ENCODE measurements at regions not wholly inside any gene's neighbourhood (a gene's known extent, or its start where the extent isn't known, plus 50 kb on each side); places are given as distances from the start of the nearest gene placed in this dataset.

DNA sequence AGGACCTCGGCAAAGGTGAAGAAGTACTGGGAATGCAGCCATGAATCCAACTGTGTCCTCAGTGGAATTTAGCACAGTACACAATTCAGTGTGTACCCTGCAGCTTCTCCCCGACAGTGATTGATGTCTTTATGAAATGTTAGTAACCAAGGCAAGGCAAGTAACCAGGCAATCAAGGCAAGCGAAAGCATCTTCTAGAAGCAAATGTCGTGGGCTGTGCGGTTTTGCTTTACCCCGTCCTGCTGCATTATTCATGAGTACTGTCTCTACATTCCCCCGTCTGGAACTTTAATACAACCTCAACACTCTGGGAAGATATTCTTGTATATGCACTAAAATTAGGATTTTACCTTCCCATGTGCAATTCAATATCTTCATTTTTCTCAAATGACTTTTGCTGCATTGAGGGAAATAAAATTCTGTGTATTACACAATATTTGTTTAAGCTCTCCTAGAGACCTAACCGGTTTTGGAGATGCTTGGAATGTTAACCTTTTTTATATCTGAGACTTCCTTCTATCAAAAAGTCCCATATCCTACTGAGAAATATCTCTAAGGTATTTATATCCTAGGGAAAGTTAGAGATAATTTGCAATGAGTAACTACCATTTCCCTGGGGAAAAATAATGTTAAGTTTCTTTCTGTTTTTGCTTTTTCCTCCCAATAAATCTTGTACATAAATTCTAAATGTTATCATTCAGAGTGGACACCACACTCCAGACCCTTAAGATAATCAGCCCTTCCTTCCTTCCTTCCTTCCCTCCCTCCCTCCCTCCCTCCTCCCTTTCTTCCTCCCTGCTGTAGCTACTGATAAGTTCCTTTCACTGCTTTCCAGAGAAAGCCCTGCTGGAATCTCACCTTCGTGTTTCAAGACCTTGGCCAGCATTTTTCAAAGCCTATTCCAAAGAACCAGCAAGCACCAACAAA is 51.9 kb upstream of the ADORA2B start:
- TF ChIP-seq, protein P1, sequence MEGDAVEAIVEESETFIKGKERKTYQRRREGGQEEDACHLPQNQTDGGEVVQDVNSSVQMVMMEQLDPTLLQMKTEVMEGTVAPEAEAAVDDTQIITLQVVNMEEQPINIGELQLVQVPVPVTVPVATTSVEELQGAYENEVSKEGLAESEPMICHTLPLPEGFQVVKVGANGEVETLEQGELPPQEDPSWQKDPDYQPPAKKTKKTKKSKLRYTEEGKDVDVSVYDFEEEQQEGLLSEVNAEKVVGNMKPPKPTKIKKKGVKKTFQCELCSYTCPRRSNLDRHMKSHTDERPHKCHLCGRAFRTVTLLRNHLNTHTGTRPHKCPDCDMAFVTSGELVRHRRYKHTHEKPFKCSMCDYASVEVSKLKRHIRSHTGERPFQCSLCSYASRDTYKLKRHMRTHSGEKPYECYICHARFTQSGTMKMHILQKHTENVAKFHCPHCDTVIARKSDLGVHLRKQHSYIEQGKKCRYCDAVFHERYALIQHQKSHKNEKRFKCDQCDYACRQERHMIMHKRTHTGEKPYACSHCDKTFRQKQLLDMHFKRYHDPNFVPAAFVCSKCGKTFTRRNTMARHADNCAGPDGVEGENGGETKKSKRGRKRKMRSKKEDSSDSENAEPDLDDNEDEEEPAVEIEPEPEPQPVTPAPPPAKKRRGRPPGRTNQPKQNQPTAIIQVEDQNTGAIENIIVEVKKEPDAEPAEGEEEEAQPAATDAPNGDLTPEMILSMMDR (IDR thresholded peaks at IDR 0.05; ENCODE audit: low read depth, low read length, poor library complexity, severe bottlenecking) = no peak
- TF ChIP-seq EZH2phosphoT487 (IDR thresholded peaks at IDR 0.05; ENCODE audit: borderline replicate concordance, low read length) = no peak
